HG03469 (cell line): ENCODE measurements at regions not wholly inside any gene's neighbourhood (a gene's known extent, or its start where the extent isn't known, plus 50 kb on each side); places are given as distances from the start of the nearest gene placed in this dataset.

ENCODE experiments used
- ATAC-seq: cut with Tn5 transposase; IDR thresholded peaks from one replicate; pipeline ENCODE4 v1.9.1; 2021; ENCODE audit warnings: mild to moderate bottlenecking, moderate library complexity, moderate number of reproducible peaks; ENCODE audit not compliant: unreplicated experiment

DNA sequence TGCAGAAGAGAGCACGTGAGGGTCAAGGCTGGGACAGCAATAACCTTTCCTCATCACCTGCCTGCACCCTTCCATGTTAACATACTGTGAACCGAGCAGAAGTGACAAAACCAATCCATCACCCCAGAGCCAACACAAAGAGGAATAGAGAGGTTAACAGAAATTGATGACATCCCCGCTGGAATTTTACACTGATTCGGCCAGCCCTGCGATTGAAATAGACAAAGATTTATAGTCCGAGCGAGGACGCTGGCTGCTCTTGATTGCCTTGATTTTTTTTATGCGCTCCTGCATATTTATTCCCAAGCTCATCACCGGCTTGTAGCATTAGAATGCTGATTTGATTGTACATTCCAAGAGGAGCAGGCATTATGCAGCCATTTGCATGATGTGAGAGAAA is 729.7 kb downstream of the BCL11B start:
- ATAC-seq, result no peak

DNA sequence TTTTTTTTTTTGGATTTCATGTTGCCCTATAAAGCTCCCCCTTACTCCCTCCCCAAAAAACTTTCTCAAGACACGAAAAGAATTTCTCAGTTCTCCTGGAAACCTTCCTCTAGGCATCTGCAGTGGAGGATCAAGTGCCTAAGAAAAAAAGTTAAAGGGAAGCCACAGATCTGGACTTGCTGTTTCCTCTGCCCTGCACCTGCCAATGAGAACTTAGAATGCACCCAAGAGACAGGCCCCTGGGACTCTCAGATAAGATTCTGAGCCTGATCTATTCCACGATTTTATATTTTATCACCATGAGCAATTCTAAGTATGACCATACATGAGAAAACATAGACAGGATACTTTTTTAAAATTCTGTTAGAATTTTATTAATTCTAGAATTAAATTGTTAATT is 728.9 kb downstream of the BCL11B start:
- no peak for ATAC-seq

DNA sequence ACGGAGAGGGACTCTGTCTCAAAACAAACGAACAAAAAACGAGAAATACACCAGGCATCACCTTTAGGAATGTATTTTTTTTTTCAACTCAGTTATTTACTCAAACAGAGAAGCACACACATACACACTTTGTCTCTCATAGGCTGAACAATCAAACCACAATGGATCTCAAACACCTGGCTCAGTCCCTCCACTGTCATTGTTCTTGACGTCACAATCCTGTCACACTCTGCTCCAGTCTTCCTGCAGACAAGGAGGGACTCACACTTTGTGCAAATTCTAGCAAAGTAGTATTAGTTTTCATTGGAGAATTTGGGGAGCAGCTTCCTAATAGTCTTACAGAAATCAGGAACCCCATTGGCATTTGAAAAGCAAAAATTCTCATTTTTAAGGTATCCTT is 727.8 kb downstream of the BCL11B start:
- no peak for ATAC-seq

- no peak for ATAC-seq
These were observed 726.8 kb downstream of the BCL11B start for GRCh38 chr14:98545181-98545580.

- ATAC-seq, result no peak
These were observed 723.8 kb downstream of the BCL11B start for GRCh38 chr14:98548071-98548686.

GRCh38 chr14:98551028-98551427 is 721.0 kb downstream of the BCL11B start:
- ATAC-seq, result no peak

DNA sequence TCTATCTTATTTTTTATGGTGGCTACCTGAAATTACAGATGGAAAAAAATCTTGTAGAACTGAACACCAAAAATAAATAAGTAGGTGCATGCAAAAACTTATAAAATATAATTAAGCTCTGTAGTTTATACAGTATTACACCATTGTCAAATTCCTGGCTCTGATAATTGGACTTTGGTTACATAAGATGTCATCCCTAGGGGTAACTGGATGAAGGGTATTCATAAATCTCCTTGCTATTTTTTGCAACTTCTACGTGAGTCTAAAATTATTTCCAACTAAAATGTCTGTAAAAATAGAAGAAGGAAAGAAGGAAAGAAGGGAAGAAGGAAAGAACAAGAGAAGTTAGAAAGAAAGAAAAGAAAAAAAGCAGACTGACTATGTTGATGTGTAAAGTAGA is 716.6 kb downstream of the BCL11B start:
- no peak for ATAC-seq

GRCh38 chr14:98564006-98564405 is 708.0 kb downstream of the BCL11B start:
- no peak for ATAC-seq

DNA sequence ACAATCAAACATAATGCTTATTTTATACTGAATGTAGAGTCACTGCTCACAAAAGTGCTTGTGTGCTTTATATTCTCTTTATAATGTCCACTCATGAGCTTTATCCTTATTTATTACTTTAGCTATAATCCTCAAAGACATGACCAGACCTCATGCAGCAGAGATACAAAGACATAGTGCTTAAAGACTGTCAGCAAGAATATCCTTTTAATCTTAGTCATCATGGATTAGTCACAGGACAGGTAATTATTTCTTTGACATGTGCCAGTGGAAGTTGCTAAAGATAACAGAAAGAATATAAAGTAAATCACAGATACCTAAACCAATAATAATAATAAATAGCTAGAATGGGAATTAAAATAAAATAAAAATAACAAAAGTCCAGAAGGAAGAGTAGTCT is 707.5 kb downstream of the BCL11B start:
- no peak for ATAC-seq

GRCh38 chr14:98571104-98571503 is 700.9 kb downstream of the BCL11B start:
- ATAC-seq, result no peak

GRCh38 chr14:98573082-98573481 is 698.9 kb downstream of the BCL11B start:
- ATAC-seq, result no peak

GRCh38 chr14:98576463-98576862 is 695.5 kb downstream of the BCL11B start:
- ATAC-seq, result no peak

GRCh38 chr14:98578204-98578603 is 693.8 kb downstream of the BCL11B start:
- no peak for ATAC-seq

- no peak for ATAC-seq
These were observed 692.9 kb downstream of the BCL11B start for GRCh38 chr14:98579140-98579539.

- no peak for ATAC-seq
These were observed 691.8 kb downstream of the BCL11B start for GRCh38 chr14:98580131-98580678.

GRCh38 chr14:98582276-98582675 is 689.7 kb downstream of the BCL11B start:
- ATAC-seq, result no peak

DNA sequence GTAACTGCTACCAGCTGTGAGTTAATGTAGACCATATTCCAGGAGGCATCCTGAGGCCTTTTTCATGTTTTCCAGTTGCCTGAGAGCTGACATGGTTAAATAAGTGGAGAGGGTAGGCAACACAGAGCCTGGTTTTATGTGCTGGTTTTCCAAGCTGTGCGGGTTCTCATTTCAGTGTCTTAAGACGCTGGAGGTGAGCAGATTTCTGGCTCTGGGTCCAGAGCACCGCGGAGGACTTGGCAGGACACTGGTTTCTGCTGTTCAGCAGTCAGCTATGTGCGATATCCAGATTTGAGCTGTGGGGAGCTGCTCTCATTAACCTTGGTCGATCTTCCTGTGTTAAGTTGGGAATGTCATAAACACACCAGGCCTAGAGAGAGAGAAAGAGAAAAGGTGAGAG is 680.8 kb downstream of the BCL11B start:
- no peak for ATAC-seq

GRCh38 chr14:98592611-98593170 is 679.3 kb downstream of the BCL11B start:
- ATAC-seq, result no peak

- no peak for ATAC-seq
These were observed 678.6 kb downstream of the BCL11B start for GRCh38 chr14:98593361-98593761.

DNA sequence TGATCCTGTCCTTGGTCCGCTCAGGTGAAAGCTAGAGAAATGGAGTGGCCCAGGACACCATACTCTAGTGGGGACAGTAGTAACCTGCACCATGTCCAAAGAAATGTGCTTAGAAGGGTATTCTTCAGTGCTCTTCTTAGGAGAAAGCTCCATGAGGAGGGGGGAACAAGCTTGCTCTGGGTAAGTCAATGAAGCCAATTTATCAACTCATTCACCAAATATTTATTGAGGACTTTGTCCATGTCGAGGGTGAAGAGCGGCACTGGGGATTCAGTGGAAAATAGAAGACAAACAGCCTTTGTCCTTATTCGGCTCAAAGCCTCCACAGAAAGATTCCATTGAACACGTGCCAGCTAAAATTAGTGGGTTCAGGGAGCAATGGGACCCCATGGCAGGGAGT is 677.8 kb downstream of the BCL11B start:
- ATAC-seq, result no peak

DNA sequence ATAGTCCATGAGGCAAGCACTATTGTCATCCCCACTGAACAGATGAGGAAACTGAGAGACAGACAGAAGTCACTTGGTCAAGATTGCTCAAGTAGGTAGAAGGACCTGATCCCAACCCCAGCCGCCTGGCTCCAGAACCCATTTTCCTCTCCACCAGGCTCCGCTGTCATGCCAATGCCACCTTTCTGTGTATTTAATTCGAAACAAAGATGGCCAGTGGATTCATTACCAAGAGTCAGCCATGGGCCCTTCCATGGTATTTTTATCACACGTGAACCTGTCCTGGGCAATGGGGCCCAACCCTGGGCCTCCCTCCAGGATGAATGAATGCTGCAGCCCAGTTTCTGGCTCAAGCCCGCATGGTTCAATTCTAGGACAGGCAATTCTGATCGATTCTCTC is 673.4 kb downstream of the BCL11B start:
- ATAC-seq, result no peak

DNA sequence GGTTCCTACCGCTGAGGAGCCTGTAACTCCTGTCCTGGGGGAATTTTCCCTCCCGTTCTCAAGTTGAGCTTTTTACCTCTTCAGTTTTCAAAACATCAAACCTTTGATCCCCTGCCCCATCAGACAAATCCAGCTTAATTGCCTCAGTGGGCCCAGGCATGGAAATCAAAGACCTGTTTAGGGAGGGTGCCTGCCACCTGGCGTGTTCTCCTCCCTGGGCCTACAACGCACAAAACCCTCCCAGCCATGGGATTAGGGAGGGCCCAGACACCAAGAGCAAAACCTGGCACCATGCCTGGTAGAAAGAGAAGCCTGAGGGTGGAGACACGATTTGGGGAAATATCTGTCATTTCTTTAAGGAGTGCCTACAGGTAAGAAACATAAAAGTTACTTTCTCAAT is 672.9 kb downstream of the BCL11B start:
- ATAC-seq, result no peak

DNA sequence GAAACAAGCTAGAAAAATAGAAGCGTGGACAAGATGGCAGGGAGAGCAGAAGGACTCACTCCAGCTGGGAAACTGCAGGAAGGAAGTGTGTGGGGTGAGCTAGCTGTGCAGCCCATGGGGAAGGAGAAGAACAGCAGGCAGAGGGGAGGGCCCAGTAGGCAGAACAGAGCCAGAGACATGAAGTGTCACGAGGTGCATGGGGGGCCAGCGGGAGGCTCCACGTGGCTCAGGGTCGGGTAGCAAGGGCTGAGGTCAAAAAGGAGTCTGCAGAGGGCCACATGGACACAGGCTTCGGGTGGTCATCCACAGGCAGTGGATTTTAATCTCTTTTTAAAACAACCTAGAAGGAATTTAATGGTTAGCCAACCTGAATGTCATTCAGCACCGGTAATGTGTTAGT is 669.0 kb downstream of the BCL11B start:
- no peak for ATAC-seq
